K562 (cell line): ENCODE measurements at regions not wholly inside any gene's neighbourhood (a gene's known extent, or its start where the extent isn't known, plus 50 kb on each side); places are given as distances from the start of the nearest gene placed in this dataset.
"Not testable (repeated sequence)": the region's sequence is repeated elsewhere in the genome, so short reads cannot be mapped to it uniquely, and the experiment has no call there.

ENCODE experiments used
- ATAC-seq: fragments of 200-7000 bp; cut with Tn5 transposase; 3 replicates; pipeline ENCODE4 v1.9.1; 2020; ENCODE audit warnings: moderate library complexity
- BruUV-seq: library from RNA; stranded (reverse); fragments of 400-500 nt; replicated peaks from 2 replicates; lab custom pipeline; 2021; lab: Mats Ljungman, UMichigan
- CTCF ChIA-PET: fragments of 300-600 bp; formaldehyde crosslinking; extraction: SDS; loops from one replicate; lab custom pipeline; 2021; ENCODE audit warnings: low intra/inter-chr PET ratio; lab: Yijun Ruan, JAX
- POLR2A ChIA-PET: fragments of 300-600, 350-650 bp; sonication (Branson Sonifier 250); formaldehyde crosslinking; extraction: SDS; loops from one replicate; lab custom pipeline; 2021; ENCODE audit warnings: antibody characterized with exemption, inconsistent platforms; lab: Yijun Ruan, JAX
- DNase-seq, 4 experiments: peaks; one replicate each; pipeline versions ENCODE4 v3.0.0 to v3.0.0-alpha.2; 2011 to 2018; ENCODE audit warnings: low spot score in 3 of 4, mixed read lengths in 3 of 4; ENCODE audit errors: extremely low read depth in 1 of 4
- FAIRE-seq: peaks from 2 replicates; lab custom pipeline; 2011; peaks lifted over from hg19 to GRCh38; lab: Jason Lieb, UNC
- H2AFZ ChIP-seq: 2 replicates; pipeline ENCODE4 v1.6.0; 2011; ENCODE audit warnings: low read depth, low read length, control low read depth, inconsistent platforms
- H3K27ac ChIP-seq: fragments of 200-600 bp; 3 replicates; pipeline ENCODE4 v1.8.0; 2011; ENCODE audit warnings: low read depth, mild to moderate bottlenecking, control low read depth, inconsistent platforms, low read length, moderate library complexity, mixed read lengths; ENCODE audit errors: extremely low read depth
- H3K27me3 ChIP-seq, 2 experiments: fragments of 300-600 bp in 1 of 2; 2 replicates in 1 of 2; 3 replicates in 1 of 2; pipeline versions ENCODE4 v1.6.0 to v1.8.0; 2011; ENCODE audit warnings: inconsistent platforms in 2 of 2, low read length in 2 of 2, mild to moderate bottlenecking in 1 of 2, mixed read lengths in 1 of 2, moderate library complexity in 1 of 2; ENCODE audit not compliant: control insufficient read depth in 2 of 2, insufficient read depth in 2 of 2
- H3K36me3 ChIP-seq: fragments of 300-600 bp; 3 replicates; pipeline ENCODE4 v1.8.0; 2011; ENCODE audit warnings: mild to moderate bottlenecking, low read length, inconsistent platforms; ENCODE audit not compliant: control insufficient read depth, insufficient read depth
- H3K4me1 ChIP-seq, 2 experiments: fragments of 200-600 bp in 1 of 2; replicated peaks in 1 of 2; 2 replicates in 1 of 2; 3 replicates in 1 of 2; pipeline versions ENCODE4 v1.5.1 to v1.8.0; 2011; ENCODE audit warnings: inconsistent platforms in 2 of 2, low read length in 2 of 2, mild to moderate bottlenecking in 1 of 2, mixed read lengths in 1 of 2, moderate library complexity in 1 of 2; ENCODE audit not compliant: control insufficient read depth in 2 of 2, insufficient read depth in 2 of 2
- H3K4me2 ChIP-seq: 2 replicates; pipeline ENCODE4 v1.6.1; 2011; ENCODE audit warnings: low read length, control low read depth, inconsistent platforms, mixed read lengths; ENCODE audit not compliant: insufficient read depth
- H3K4me3 ChIP-seq: fragments of 200-600 bp; sonication (generic), shearing (Covaris generic); 2 replicates; pipeline ENCODE4 v1.5.1; 2016; ENCODE audit warnings: control low read depth, inconsistent platforms
- H3K79me2 ChIP-seq: fragments of 200-600 bp; 3 replicates; pipeline ENCODE4 v1.8.0; 2011; ENCODE audit warnings: low read length, inconsistent platforms; ENCODE audit not compliant: control insufficient read depth, insufficient read depth
- H3K9ac ChIP-seq, 2 experiments: 2 replicates each; pipeline versions ENCODE4 v1.6.0 to v1.6.1; 2011; ENCODE audit warnings: low read depth in 2 of 2, low read length in 2 of 2, control low read depth in 1 of 2, inconsistent platforms in 1 of 2, mild to moderate bottlenecking in 1 of 2, mixed read lengths in 1 of 2; ENCODE audit not compliant: insufficient read depth in 1 of 2
- H3K9me1 ChIP-seq: one replicate; pipeline ENCODE4 v1.6.0; 2011; ENCODE audit warnings: inconsistent platforms, mild to moderate bottlenecking, low read length, moderate library complexity; ENCODE audit not compliant: control insufficient read depth, insufficient read depth
- H3K9me3 ChIP-seq: replicated peaks from 2 replicates; pipeline ENCODE4 v1.5.1; 2011; ENCODE audit warnings: low read depth, low read length, inconsistent platforms; ENCODE audit not compliant: control insufficient read depth, insufficient read depth
- H4K20me1 ChIP-seq: replicated peaks from 2 replicates; pipeline ENCODE4 v1.6.1; 2011; ENCODE audit warnings: low read length, inconsistent platforms, mixed read lengths; ENCODE audit not compliant: control insufficient read depth, insufficient read depth
- WGBS: fragments of 100-300 bp; shearing (Covaris generic); methylation state at CpG from one replicate; pipeline ENCODE4 v1.1.6; 2016; ENCODE audit warnings: low coverage, mixed read lengths; ENCODE audit not compliant: insufficient coverage; ENCODE audit errors: missing lambda C conversion rate; 5-methylcytosine and 5-hydroxymethylcytosine counted together
- in situ Hi-C: fragments of 300-500 bp; cut with MboI; formaldehyde crosslinking; loops from 4 replicates; pipeline ENCODE4 v1.15.0; 2018; ENCODE audit warnings: inconsistent platforms, mixed read lengths
- intact Hi-C: fragments of 100-400 bp; cut with micrococcal nuclease; formaldehyde crosslinking; loops from 2 replicates; pipeline ENCODE4 v1.14.2; 2022
- TF ChIP-seq, protein P1 (sequence below), 3 experiments: IDR thresholded peaks in 2 of 3; conservative IDR thresholded peaks in 1 of 3; 2 replicates each; pipeline ENCODE4 v1.5.1; 2011 to 2012; ENCODE audit warnings: low read length in 3 of 3, mild to moderate bottlenecking in 3 of 3, control low read depth in 2 of 3, improper control_type of control experiment in 1 of 3, inconsistent platforms in 1 of 3, low read depth in 1 of 3, mixed read lengths in 1 of 3, moderate library complexity in 1 of 3; ENCODE audit not compliant: insufficient read depth in 2 of 3
- TF ChIP-seq, protein P2 (sequence below): IDR thresholded peaks from 2 replicates; pipeline ENCODE4 v1.6.1; 2011; ENCODE audit warnings: borderline replicate concordance, low read depth, mild to moderate bottlenecking, moderate library complexity, low read length; ENCODE audit not compliant: insufficient read depth, poor library complexity, severe bottlenecking

DNA sequence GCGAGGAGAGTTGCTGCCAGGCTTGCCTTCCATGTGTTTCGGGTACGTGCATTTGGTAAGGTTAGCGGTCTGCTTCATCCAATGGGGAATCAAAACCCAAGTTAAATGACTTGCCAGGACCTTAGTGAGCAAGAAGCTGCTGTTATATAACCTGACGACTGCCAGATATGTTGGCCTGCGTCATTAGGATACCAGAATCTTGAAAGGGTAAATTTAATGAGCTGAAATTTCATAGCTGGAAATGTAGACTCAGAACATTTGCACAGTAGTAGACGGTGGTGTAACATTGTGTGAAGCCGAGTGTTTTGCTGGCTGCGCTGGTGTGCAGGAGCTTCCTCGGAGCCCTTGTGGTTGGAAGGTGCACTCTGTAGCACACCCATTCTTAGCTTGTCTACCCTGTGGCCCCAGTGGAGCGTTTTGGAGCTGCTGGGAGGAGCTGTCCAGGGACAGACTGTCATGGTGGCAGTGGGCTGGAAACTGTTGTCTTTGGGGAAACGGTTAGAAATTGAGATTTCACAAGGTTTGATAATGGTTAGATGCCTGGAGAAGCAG is 66.3 kb upstream of the CRYM start:
- H3K4me3 ChIP-seq, DNase-seq, H4K20me1 ChIP-seq, BruUV-seq, H3K9me1 ChIP-seq, H3K79me2 ChIP-seq, H2AFZ ChIP-seq, H3K27ac ChIP-seq, FAIRE-seq, H3K4me1 ChIP-seq, H3K27me3 ChIP-seq, H3K9ac ChIP-seq, intact Hi-C loops, H3K36me3 ChIP-seq, H3K4me2 ChIP-seq, H3K9me3 ChIP-seq, CTCF ChIA-PET: not testable (repeated sequence)
- POLR2A ChIA-PET: interaction anchor here (1.2 kb wide), 1 partner anchor 175 kb away, joined by 3 read pairs; no protein-coding TSS in a partner anchor
- peak; percentile 91 for ATAC-seq
- TF ChIP-seq, protein P1, sequence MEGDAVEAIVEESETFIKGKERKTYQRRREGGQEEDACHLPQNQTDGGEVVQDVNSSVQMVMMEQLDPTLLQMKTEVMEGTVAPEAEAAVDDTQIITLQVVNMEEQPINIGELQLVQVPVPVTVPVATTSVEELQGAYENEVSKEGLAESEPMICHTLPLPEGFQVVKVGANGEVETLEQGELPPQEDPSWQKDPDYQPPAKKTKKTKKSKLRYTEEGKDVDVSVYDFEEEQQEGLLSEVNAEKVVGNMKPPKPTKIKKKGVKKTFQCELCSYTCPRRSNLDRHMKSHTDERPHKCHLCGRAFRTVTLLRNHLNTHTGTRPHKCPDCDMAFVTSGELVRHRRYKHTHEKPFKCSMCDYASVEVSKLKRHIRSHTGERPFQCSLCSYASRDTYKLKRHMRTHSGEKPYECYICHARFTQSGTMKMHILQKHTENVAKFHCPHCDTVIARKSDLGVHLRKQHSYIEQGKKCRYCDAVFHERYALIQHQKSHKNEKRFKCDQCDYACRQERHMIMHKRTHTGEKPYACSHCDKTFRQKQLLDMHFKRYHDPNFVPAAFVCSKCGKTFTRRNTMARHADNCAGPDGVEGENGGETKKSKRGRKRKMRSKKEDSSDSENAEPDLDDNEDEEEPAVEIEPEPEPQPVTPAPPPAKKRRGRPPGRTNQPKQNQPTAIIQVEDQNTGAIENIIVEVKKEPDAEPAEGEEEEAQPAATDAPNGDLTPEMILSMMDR (IDR thresholded peaks at IDR 0.05 in 2 of 3, conservative IDR thresholded peaks at IDR 0.05 in 1 of 3; ENCODE audit: insufficient read depth in 2 of 3, low read depth in 1 of 3, low read length in 3 of 3): 0 out of 6 replicates have a peak, but pooled peaks of 1 of the 3 experiments have one; percentile 9
- TF ChIP-seq, protein P2, sequence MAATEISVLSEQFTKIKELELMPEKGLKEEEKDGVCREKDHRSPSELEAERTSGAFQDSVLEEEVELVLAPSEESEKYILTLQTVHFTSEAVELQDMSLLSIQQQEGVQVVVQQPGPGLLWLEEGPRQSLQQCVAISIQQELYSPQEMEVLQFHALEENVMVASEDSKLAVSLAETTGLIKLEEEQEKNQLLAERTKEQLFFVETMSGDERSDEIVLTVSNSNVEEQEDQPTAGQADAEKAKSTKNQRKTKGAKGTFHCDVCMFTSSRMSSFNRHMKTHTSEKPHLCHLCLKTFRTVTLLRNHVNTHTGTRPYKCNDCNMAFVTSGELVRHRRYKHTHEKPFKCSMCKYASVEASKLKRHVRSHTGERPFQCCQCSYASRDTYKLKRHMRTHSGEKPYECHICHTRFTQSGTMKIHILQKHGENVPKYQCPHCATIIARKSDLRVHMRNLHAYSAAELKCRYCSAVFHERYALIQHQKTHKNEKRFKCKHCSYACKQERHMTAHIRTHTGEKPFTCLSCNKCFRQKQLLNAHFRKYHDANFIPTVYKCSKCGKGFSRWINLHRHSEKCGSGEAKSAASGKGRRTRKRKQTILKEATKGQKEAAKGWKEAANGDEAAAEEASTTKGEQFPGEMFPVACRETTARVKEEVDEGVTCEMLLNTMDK: peak; percentile 66
- in situ Hi-C loops: loop anchor here (25.0 kb wide), 1 partner anchor 518 kb away; the partner anchor contains the start of gene NPIPB4
- 18% methylated on average over 7 of the region's 12 CpGs for WGBS
